Activated T-helper 1 cell treated with anti-CD3 and anti-CD28 coated beads, Interleukin-2, amount 50 U/mL, for 16 hours (primary cell): ENCODE measurements at regions not wholly inside any gene's neighbourhood (a gene's known extent, or its start where the extent isn't known, plus 50 kb on each side); places are given as distances from the start of the nearest gene placed in this dataset.
"Not testable (repeated sequence)": the region's sequence is repeated elsewhere in the genome, so short reads cannot be mapped to it uniquely, and the experiment has no call there.

ENCODE experiments used
- DNase-seq, 2 donors: peaks; one replicate each; pipeline ENCODE4 v3.0.0-alpha.2; 2020; ENCODE audit warnings: low read depth in 1 of 2, low spot score in 1 of 2

- no peak for DNase-seq
These were observed 143.9 kb upstream of the ASB18 start for GRCh38 chr2:236408090-236408489.

DNA sequence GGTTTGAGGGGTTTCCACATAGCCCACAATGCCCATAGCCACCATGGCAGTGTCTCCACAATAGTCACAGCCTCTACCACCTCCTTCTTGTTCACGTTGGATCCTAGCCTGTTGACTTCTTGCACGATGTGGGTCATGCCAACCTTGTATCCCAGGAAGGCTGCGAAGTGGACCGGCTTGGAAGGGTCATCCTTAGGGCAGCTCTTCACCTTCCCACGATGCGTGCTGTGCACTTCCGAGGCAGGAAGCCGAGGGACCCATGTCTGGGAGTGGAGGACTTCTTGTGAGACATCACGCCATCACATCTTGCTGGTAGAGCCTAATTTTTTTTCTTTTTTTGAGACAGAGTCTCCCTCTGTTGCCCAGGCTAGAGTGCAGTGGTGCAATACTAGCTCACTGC is 144.6 kb upstream of the ASB18 start:
- DNase-seq = no peak

DNA sequence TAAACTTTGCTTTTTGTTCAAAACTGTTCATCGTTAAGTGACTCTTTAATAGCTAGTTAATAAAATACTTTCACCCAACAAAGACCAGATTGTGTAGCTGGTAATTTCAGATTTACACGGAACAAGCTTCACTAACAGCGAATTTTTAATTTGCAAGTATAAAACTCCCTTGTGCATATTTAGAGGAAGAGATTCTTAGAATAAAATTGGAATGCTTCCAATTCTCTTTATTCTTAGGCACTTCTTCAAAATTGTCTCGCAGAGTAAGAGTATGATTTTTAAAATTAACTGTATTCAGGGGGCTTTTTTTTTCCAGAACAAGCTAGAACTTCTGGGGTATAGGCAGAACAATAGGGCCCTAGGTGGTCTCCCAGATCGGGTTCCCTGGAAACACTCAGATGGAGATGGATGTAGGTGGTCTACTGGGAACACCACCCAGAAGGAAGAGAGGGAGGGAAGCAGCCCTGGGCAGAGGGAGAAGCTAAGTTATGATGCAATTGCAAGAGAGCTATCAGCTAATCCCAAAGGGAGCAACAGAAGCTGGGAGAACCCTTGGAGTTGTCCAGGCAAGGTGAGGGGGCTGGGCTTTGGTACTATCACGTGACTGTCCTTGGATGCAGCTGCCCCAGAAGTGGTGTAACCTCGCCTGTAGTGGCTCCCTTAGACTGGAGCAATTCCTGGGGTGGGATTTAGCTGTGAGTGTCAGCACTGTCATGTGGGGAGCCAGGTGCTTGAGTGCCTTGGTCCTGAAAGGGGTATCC is 151.7 kb upstream of the ASB18 start:
- no peak for DNase-seq

DNA sequence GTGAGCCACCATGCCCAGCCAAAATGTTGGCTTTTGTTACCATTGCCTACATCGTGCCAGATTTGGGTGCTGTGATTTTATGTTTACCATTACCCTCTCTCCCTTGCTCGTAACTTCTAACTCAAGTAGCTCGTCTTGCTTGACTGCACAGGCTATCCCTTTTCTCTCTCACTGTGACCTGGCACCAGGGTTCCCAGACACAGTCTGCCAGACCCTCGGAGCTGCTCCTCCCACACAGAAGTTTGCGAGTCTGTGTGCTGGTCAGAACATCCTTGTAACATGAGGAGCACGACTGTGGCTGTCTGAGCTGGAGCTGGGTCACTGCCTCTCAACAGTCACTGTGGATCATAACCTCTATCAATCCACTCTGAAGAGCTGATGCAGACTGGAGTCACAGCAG is 152.5 kb upstream of the ACKR3 start:
- no peak for DNase-seq

- no peak for DNase-seq
These were observed 139.0 kb upstream of the ACKR3 start for GRCh38 chr2:236430584-236430983.

DNA sequence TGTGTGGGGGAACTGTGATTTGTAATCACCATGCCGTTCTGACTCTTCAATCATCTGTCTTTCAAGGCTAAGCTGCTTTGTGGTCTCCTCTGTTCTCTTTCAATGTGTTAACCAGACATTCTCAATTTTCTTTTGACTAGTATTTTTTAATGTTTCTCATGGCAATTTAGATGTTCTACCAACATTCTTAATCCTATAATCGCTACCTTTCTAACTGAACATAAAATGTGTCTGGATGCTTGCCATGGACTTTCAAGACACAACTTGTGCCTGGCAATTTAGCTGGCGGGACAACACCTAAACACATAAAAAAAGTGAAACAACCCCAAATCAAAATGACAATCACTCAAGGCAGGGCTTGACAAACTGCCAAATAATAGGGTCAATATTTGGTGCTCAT is 135.0 kb upstream of the ACKR3 start:
- DNase-seq = no peak

DNA sequence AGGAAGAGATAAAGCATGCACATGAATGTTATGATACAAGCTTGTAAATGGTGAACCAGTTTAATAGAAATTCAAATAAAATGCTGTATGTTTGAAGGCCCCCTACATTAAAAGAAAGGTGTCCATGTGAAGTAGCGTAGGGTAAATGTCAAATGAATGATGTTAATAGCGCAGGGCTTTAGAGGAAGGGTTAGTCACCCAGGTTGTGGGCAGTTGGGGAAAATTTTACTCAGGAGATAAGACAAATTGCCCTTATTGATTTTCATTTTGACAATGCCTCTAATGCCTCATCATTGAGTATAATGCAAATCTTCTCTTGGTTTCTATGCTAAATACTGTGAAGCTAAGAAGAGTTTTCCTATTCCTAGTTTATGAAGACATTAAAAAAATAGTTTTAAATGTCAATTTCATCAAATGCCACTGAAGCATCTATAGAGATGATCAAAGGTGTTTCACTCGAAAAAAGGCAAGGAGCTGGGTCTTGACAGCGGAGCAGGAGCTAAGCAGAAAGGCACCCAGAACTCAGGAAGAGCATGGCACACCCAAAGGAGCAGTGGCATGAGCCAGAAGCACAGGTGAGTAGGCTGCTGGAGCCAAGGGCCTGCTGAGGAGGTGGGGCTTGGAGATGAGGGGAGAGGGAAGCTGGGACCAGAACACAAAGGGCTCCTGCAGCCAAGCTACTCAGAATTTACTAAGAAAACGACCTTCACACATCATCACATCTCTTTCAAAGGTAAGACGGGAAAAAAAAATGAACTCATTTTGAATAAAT is 129.3 kb upstream of the ACKR3 start:
- DNase-seq = no peak

GRCh38 chr2:236444187-236444586 is 125.4 kb upstream of the ACKR3 start:
- DNase-seq = no peak

DNA sequence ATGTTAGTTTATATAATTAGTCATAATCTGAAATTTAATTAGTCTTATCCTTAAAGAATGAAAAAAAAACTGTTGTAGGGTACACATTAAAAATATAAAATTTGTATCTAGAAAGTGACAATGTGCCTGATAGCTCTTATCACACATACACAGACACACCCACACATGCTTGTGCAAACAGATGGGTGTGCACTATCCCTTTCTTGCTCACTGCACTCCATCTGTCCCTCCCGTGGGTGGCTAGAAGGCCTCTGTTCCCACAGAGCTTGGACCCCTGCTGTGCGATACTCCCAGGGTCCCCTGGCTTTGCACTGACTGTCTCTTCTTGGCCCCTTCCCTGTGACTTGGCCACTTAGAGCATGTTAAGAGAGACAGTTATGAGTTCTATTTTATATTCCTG is 123.9 kb upstream of the ACKR3 start:
- DNase-seq = no peak

DNA sequence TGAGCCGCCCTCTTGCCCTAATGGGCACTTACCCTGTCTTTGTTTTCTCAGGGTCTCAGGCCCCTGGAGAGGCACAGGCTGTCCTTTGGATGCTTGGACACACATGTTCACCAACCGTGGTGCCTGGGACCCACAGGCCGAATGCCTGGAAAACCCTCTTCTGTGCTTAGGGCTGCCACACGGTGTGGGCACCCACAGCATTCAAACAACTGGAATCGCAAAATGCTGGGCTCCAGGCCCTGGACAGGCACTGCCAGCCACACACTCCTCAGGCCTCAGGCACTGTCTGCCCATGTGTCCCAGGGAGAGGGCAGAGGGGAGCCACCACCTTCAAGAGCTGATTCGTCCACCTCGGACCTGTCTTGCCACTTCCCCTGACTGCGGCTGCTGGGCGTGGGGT is 123.1 kb upstream of the ACKR3 start:
- no peak for DNase-seq

DNA sequence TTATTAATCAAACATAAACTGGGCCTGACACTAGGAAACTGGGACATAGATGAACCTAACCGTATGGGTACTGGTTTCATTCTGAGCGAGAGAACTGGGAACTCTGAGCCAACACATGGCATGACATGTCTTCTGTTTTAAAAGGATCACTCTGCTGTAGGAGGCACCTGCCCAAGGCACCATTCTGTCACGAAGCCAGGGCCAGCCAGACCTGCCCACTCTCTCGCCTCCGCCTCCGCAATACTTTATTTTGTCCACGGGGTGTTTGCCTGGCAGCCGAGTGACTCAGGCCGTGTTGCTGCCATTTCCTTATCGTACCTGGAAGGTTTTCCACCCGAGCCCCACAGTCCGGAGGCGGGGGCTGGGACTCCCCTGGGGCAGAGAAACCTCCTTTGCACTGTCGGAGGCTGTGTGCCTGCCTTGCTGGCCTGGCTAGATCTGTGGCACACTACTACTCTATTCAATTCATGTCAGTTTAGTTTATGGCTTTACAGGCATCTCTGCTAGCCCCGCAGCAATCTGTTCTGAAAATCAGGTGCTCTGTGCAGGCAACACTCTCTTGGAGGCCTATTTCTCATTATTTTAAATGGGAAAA is 120.4 kb upstream of the ACKR3 start:
- DNase-seq = no peak

DNA sequence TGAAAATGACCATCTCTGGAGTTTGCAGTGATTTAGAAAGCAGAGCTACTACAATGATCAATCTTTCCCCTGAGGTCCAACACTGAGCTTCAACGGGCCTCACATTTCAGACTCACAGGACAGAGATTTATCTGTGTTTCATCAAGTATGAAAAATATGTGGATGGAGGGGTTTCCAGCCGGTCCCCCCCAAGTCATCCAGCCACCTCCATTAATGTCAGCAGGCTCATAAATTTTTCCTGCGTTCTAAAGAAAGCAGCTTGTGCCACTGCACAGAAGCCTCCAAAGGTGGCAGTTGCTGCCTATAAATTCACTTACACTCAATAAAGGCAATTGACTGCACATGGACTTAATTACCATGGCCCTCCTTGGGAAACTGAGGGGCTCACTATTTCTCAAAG is 117.4 kb upstream of the ACKR3 start:
- DNase-seq = no peak

DNA sequence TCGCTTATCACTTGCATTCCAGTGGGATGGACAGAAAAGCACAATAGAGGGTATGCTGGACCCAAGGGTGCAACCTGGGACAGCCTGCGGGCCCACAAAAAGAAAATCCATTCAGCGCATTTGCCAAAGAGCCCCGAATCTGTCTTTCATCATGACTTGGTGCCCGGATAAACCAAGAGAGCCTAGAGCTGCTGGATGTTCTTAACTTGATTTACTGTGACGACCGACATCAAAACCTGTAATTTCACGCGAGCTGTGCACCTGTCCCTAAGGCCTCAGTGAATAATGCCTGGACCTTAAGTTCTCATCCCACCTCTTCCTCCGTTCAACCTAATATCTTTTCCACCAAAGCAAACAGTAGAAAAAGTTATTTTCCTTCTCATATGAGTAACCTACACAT is 115.5 kb upstream of the ACKR3 start:
- DNase-seq = no peak

GRCh38 chr2:236459393-236459792 is 110.2 kb upstream of the ACKR3 start:
- DNase-seq = no peak

- DNase-seq = no peak
These were observed 105.5 kb upstream of the ACKR3 start for GRCh38 chr2:236464140-236464539.

DNA sequence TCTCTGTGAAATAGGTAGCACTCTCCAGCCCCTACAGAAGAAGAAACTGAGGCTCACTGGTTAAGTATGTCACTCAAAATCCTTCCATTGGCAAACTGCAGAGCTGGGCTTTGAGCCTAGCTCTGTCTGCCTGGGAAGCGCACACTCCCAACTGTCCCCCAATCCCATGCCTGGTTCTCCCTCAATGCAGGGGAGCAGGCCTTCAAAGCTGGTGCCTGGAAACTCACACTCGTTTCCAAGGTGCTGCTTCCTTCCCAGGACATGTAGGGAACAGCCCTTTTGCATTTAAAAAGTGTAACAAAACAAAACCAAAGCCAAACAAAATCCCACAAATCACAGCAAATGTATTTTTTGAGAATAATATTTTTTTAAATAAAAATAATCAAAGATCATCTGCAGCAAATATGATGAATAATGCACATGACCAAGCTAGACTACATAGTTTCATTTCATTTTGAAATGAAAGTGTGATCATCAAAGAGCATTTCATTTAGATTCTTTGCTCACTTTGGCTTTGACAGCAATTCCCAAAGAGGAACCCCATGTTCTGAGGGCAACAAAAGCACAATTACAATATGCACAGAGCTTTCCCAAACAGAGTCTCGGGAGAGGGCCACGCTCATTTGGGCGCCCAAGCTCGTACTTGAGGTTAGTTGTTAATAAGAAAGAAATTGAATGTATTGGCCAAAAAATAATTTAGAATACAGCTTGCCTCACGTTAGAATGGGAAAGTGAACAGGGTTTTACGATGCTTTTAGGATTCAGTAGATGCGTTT is 96.7 kb upstream of the ACKR3 start:
- no peak for DNase-seq

DNA sequence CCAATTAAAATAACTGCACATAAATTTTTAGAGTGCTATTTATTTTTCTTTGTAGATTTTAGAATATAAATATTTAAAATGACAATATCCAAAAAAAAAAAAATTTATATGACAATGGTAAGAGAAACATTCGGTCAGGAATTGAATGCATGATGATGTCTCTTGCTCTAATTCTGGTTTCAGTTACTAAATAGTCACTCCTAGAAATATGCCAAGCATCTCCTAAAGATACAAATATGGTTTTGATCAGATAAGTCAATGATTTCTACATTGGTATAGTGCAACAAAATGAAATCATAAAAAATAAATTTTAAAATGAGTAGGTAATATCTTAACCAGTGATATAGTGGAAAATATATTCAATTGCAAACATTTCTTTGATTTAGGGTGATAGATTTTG is 95.9 kb upstream of the ACKR3 start:
- DNase-seq = no peak

GRCh38 chr2:236479814-236480213 is 89.8 kb upstream of the ACKR3 start:
- DNase-seq = no peak

DNA sequence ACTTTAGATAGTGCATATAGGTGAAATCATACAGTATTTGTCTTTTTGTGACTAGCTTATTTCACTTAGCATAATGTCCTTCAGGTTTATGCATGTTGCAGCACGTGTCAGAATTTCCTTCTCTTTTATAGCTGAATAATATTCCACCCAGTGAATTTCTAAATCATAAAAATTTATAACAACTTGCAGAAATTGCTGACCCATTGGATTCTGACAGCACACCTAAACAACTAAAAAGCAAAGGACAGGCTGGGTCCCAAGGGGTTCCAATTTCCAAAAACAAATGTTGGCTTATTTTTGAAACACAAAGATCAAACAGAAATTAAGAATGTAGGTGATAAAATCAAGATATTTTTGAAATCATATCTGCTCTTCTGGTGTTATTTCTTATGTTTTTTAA is 86.5 kb upstream of the ACKR3 start:
- DNase-seq = no peak

- DNase-seq = no peak
These were observed 84.1 kb upstream of the ACKR3 start for GRCh38 chr2:236485519-236485918.

DNA sequence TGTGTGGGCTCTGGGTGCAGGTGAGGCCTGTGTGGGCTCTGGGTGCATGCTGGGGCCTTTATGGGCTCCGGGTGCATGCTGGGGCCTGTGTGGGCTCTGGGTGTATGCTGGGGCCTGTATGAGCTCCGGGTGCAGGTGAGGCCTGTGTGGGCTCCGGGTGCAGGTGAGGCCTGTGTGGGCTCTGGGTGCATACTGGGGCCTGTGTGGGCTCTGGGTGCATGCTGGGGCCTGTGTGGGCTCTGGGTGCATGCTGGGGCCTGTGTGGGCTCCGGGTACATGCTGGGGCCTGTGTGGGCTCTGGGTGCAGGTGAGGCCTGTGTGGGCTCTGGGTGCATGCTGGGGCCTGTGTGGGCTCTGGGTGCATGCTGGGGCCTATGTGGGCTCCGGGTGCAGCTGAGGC is 80.5 kb upstream of the ACKR3 start:
- not testable (repeated sequence) for DNase-seq
